COR-L47 (cell line): ENCODE measurements at regions not wholly inside any gene's neighbourhood (a gene's known extent, or its start where the extent isn't known, plus 50 kb on each side); places are given as distances from the start of the nearest gene placed in this dataset.

Source experiments
- DNase-seq: peaks from one replicate; lab custom pipeline; 2025; lab: John Stamatoyannopoulos, UW

- no peak for DNase-seq
Measured at GRCh38 chr20:9919271-9920014, 80.6 kb upstream of the PAK5 start.

DNA sequence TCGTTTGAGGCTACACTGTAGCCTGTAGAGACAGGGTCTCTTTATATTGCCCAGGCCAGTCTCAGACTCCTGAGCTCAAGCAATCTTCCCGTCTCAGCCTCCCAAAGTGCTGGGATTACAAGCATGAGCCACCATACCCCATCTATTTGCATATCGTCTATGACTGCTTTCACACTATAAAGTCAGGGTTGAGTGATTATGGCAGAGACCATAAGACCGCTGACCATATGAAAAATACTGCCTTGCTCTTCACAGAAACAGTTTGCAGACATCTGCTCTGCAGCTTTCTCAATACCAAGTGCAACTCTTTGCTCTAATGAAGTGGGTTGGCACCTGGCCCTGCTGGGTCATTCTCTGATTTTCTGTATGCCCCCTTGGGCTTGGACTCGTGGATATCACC lies 79.5 kb upstream of the PAK5 start:
- no peak for DNase-seq

DNA sequence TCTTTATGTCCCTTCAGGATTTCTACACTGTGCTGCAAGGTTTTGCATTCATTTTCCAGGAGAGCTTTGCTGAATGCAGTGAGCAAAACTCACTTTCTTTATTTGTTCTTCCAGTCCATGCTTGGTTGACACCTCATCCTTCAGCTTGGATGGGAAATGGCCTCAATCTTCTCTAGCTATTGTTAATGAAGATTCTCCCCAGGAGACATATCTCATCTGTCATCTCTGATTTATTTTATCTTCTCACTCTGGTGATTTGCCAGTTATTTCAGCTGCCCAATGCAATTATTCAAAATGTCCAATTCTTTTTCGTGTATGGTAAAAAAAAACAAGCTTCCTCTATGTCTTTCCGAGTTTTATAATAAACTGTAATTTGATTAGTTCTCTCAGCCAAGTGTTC lies 77.9 kb upstream of the PAK5 start:
- no peak for DNase-seq

DNA sequence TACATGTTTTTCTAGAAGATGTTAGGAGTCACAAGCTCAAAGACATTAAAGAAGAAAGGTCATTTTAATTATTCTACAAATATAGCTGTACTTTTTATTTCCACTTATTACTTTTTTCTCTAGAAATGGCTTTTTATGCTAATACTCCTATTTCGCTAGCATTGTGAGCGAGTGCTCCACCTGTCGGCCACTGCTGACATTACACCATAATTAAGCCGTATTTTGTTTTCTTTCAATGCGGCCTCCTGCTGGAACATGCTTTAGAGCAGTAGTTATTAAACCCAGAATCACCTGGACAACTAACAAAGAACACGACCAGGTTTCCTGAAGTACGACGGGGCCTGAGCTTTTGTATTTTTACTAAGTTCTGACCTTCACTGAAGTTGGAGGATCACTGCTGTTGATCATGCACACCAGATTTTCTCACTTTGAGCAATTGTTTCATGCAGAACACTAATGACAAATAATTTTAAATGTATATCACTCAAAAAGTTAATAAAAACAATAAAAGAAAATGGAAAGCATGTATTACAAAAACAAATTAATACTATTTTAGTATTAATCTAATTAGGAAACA lies 74.1 kb upstream of the PAK5 start:
- DNase-seq = peak; percentile 65

DNA sequence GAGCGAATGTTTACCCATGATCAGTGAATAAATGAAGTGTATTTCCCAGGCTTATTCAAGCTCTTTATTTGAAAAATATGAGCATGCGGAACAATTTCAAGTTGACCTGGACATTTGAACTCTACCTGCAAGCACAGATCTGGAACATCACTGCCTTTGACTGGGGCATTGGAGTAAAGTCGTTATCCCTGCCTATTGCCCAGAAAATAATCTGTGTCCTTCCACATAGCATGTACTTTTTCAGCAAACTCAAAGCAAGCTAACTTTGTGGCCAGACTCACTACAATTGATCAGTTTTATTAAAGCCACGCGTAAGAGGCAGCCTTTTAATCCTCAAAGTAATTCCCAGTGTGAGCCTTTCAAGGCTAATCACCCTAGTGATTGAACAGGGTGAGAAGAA lies 73.4 kb upstream of the PAK5 start:
- DNase-seq = no peak

GRCh38 chr20:9911519-9911918 lies 72.6 kb upstream of the PAK5 start:
- no peak for DNase-seq

DNA sequence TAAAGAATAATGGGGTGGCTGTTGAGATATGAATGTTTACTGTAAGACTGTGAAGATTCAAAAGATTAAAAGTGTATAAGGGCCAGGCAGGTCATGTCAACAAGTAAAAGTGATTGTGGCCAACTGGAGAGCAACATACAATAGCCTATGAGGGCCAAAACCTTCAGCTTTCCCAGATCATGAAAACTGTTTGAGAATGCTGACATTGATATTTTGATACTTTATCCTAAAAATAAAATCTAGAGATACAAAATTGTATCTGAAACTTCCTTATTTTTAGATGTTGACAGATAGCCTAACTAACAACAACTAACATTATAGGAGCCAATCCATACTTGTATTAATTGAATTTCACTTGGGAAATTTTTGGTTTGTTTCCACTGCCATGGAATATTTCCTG lies 70.3 kb upstream of the PAK5 start:
- no peak for DNase-seq

- no peak for DNase-seq
Measured at GRCh38 chr20:9903048-9903655, 64.3 kb upstream of the PAK5 start.

- no peak for DNase-seq
Measured at GRCh38 chr20:9889270-9889981, 50.5 kb upstream of the PAK5 start.
